GM12874 (cell line): ENCODE measurements at regions not wholly inside any gene's neighbourhood (a gene's known extent, or its start where the extent isn't known, plus 50 kb on each side); places are given as distances from the start of the nearest gene placed in this dataset.

Experiments
- TF ChIP-seq, protein P1 (sequence below): IDR thresholded peaks from 2 replicates; pipeline ENCODE4 v1.5.1; 2011; ENCODE audit warnings: low read depth, mild to moderate bottlenecking, control low read depth, low read length, moderate library complexity; ENCODE audit not compliant: insufficient read depth

DNA sequence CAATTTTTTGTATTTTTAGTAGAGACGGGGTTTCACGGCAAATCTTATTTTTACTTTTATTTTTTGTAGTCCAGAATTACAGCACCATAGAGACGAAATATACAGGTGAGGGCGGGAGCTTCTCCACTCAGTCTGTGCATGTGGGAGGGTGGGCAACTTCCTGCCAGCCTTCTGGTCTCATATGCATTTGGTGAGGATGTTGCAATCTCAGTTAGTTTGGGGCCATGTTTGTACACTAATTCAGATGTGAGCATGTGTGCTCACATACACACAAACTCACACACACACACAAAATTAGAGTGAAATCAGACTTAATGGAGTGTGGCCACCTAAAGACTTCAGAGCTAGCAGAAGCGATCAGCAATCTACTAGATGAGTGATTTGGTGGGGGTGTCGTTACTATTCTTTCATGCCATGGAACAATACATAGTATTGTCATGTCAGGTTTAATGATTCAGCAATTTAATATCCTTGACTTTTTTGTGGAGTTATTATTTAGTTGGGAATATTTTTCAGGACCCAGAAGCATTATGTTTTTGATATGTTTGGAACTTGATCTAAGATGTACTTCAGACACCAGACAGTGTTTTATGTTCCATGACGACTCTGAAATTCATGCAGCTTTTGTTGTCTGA lies 78.0 kb upstream of the BMP2 start:
- TF ChIP-seq, protein P1, sequence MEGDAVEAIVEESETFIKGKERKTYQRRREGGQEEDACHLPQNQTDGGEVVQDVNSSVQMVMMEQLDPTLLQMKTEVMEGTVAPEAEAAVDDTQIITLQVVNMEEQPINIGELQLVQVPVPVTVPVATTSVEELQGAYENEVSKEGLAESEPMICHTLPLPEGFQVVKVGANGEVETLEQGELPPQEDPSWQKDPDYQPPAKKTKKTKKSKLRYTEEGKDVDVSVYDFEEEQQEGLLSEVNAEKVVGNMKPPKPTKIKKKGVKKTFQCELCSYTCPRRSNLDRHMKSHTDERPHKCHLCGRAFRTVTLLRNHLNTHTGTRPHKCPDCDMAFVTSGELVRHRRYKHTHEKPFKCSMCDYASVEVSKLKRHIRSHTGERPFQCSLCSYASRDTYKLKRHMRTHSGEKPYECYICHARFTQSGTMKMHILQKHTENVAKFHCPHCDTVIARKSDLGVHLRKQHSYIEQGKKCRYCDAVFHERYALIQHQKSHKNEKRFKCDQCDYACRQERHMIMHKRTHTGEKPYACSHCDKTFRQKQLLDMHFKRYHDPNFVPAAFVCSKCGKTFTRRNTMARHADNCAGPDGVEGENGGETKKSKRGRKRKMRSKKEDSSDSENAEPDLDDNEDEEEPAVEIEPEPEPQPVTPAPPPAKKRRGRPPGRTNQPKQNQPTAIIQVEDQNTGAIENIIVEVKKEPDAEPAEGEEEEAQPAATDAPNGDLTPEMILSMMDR: no peak

DNA sequence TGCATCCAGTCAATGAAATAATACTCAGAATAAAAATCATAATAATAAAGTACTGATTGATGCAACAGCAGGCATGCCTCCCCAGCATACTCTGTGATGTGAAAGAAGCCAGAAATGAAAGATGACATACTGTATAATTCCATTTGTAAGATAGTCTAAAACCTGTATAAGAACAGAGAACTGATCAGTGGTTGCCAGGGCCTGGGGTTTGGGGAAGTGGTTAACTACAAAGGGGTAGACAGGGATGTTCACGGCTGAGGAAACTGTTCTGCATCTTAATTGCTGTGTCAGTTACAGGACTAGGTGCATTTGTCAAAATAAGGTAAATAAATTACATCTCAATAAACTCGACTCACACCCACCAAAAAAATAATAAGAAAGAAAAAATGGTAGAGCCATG lies 81.3 kb upstream of the BMP2 start:
- TF ChIP-seq, protein P1: no peak

DNA sequence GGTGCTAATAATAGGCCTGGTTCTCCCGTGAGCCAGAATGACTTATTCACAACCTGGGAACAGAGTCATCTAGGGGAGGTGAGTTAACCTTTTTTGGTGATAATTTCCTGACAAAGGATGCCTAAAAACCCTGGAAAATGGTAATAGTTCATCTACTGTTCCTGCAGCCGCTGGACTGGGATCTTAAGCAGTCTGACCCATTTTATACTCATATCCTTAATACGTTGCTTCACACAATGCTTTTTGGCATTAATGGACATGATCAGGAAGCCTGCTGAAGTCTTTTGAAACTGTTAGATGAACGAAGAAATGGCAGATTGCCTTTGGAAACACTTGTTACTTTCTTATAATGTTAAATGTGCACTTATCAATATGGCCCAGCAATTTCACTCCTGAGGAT lies 81.9 kb upstream of the BMP2 start:
- TF ChIP-seq, protein P1: no peak

DNA sequence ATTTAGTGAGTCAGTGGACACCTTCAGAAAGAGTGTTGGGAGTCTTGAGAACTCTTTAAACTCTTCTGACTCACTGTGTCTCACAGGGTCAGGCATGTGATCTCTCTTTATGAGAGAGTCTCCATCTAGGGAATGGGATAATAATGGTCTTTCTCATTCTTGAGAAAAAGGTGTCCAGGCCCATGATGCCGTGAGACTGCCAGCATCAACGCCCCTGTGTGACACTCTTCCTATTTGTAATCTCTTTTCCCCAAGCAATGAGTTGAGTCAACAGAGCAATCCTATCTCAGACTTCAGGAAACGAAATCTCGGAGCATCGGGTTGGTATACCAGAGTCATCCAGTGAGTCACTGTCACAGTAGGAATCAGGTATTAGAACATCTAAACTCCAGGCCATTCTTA lies 82.3 kb upstream of the BMP2 start:
- TF ChIP-seq, protein P1: no peak

DNA sequence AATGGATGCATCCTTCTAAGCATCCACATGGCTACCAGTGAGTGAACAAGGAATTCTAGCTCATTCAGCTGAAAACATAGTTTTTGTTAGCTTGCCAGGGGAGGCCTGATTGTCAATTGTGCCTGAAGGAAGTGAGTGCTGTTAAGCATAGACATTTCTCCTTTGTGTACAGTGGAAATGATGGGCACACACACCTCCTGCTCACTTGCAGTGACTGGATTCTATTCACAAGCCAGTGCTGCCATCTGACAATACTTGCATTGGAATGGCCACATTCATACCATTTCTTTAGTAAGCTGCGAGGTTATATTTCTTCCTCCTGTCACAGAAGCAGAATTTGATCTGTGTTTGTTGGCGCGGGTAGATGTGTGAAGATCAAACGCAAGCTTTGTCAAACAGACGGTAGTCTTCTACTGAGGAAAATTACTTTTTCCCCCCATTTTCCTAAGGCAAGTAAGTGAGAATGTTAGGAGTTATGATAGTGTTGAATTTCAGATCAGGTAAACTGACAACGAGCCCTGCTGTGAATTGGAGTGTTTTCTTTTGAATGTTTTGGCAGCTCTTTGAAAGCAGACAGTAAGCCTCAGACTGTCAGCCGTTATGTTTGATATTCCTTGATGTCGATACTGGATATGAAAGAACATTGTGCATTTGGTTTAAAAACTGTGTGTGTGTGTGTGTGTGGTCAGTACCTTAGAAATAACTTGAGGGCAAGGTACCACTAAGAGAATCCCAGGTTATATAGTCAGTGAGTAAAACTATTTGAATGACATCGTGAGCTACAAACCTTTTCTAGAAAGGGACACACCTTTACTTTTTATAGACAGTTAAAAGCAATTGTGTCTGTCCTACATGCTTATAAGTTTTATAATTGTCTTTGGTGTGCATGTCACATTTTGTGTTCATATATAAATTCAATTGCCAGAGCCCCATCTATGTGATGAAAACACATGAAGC lies 84.2 kb upstream of the BMP2 start:
- TF ChIP-seq, protein P1: no peak

DNA sequence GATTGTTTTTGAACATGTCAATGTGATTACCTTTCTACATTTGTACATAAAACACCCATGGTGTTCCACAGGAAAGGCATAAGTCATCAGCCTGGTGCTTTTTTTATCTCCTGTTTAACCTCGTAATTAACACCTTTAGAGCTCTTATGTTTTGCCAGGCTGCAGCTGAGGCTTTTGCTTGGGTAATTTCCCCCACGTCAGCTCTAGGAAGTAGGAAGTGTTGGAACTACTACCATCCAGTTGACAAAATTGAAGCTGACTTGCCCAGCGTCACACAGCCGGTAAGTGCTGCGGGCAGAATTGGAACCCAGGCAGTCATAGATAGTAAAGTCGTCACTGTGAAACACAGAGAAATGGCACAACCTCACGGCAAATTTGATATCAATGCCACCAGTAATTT lies 86.6 kb upstream of the BMP2 start:
- TF ChIP-seq, protein P1: no peak

DNA sequence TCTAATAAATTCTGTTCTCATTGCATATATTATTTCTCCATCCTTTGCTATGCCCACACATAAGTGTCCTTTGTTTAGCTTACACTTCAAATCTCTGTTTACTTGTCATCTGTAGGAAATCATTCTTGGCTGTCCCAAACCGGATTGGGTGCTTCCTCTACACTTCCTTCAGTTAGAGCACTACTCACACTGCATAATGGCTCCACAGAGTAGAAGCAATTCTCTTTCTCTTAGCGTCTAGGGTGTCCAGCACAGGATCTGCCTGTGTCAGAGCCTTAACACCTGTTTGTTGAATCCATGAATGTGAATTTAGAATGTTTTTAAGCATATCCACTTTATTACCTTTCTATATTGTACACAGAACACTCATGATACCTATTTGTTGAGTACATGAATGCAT lies 87.0 kb upstream of the BMP2 start:
- TF ChIP-seq, protein P1: no peak
